ENCODE measurements at regions not wholly inside any gene's neighbourhood (a gene's known extent, or its start where the extent isn't known, plus 50 kb on each side); places are given as distances from the start of the nearest gene placed in this dataset.

DNA sequence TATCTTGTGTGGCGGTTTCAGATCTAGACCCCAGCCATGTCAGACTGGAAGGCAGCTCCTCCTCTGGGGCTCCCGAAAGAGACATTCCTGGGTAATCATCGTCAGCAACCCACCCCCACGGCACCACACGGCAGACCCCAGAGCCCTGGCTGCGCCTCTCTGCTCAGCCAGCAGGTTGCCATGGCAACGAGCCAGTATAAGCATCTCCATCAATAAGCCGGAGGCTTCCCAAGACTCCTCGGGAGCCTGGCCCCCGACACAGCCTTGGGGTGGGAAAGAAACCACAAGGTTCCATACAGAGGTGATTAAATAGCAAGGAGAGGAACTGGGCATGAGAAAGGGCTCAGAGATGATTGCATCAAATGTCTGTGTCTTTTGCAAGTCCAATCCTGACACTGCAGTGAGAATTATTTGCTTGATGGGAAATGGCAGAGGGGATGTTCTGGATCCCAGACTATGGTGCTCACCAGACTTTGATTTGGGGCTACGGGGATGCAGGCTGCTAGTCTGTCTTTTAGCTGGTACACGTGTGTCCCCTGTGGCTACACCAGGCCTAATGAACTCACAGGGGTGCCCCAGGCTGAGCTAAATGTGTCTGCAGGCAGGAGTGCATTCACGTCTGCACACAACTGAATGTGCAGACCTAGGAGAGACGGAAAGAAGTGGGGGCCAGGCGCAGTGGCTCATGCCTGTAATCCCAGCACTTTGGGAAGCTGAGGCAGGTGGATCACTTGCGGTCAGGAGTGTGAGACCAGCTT is 320.5 kb upstream of the TNRC6C start:
- H4K8ac ChIP-seq (ENCODE audit: extremely low read depth, insufficient read depth, low read length): no peak overlapping the region
- peaks cover 0 to 2% (median 0%) of the 10 kb centered on the region in 4 experiments; a peak in 3 of 7 replicates for H3K27me3 ChIP-seq (replicated peaks in 1 of 4; ENCODE audit: control insufficient read depth in 3 of 4, extremely low read depth in 1 of 4, insufficient read depth in 3 of 4, low read length in 3 of 4)
- H2BK12ac ChIP-seq (ENCODE audit: low read depth, low read length): no peak overlapping the region
- H3K36me3 ChIP-seq (ENCODE audit: control insufficient read depth in 2 of 4, insufficient read depth in 4 of 4, low read length in 3 of 4): no peaks in the 10 kb centered on the region
- WGBS, 2 experiments (ENCODE audit: extremely low coverage in 1 of 2, insufficient coverage in 1 of 2, insufficient read length in 1 of 2, insufficient replicate concordance in 2 of 2, low coverage in 1 of 2, low lambda C conversion rate in 2 of 2, missing lambda C conversion rate in 1 of 2): 83% methylated on average over 15 of the region's 16 CpGs; no CpG with 5 or more reads in 1 of the 2 experiments
- no peaks in the 10 kb centered on the region for H4K20me1 ChIP-seq (replicated peaks in 1 of 2; ENCODE audit: control insufficient read depth in 1 of 2, insufficient read depth in 2 of 2, low read length in 2 of 2)
- H3K4ac ChIP-seq (replicated peaks; ENCODE audit: insufficient read length, low read depth, low read length): no peak overlapping the region
- H3K9me3 ChIP-seq (ENCODE audit: insufficient read depth in 2 of 2, low read depth in 1 of 2, low read length in 1 of 2): no peaks in the 10 kb centered on the region
- no peak overlapping the region for H2BK5ac ChIP-seq (ENCODE audit: low read depth, low read length)
- no peaks in the 10 kb centered on the region for H3K79me2 ChIP-seq (ENCODE audit: control insufficient read depth in 1 of 2, insufficient read depth in 2 of 2, low read length in 2 of 2)
- no peak overlapping the region for H3K4me3 ChIP-seq (ENCODE audit: extremely low read depth in 1 of 4, insufficient read depth in 2 of 4, low read depth in 3 of 4, low read length in 4 of 4)
- no peak overlapping the region for H3K56ac ChIP-seq (replicated peaks; ENCODE audit: insufficient read length, low read depth, low read length)
- FAIRE-seq: no peak
- no peaks in the 10 kb centered on the region for H3K79me1 ChIP-seq (ENCODE audit: low read depth, low read length)
- H3K4me1 ChIP-seq (replicated peaks in 1 of 4; ENCODE audit: control insufficient read depth in 3 of 4, insufficient read depth in 4 of 4, low read length in 3 of 4): peaks cover 0 to 8% (median 3%) of the 10 kb centered on the region in 4 experiments; a peak in 5 of 7 replicates
- no peaks in the 10 kb centered on the region for H3K23me2 ChIP-seq (ENCODE audit: low read depth, low read length)
- no peak overlapping the region for H3K27ac ChIP-seq (ENCODE audit: low read depth, low read length)
- ChIA-PET POLR2A (ENCODE audit: partially characterized antibody) (interaction anchor here (1.1 kb wide), 1 partner anchor 320 kb away, joined by 3 read pairs; the partner anchor contains the start of gene TNRC6C), CTCF (ENCODE audit: partially characterized antibody) (interaction anchor here (0.7 kb wide), 1 partner anchor 11 kb away, joined by 3 read pairs; no protein-coding TSS in a partner anchor)
- H2AFZ ChIP-seq (ENCODE audit: low read length): no peak overlapping the region
- H2BK15ac ChIP-seq (ENCODE audit: low read length): no peak overlapping the region
- no peak overlapping the region for H4K5ac ChIP-seq (ENCODE audit: insufficient read length, low read depth, low read length)
- H2BK20ac ChIP-seq (ENCODE audit: low read length): no peak overlapping the region
- no peak overlapping the region for H4K91ac ChIP-seq (replicated peaks; ENCODE audit: insufficient read length, low read length)
- no peak overlapping the region for H3K14ac ChIP-seq (ENCODE audit: insufficient read length)
- H2AK5ac ChIP-seq (ENCODE audit: low read depth, low read length): no peak overlapping the region
- H3K18ac ChIP-seq (ENCODE audit: extremely low read depth, low read length): no peak overlapping the region
- H3K23ac ChIP-seq (ENCODE audit: insufficient read length): no peak overlapping the region
- H3K4me2 ChIP-seq (ENCODE audit: insufficient read depth in 1 of 2, low read depth in 2 of 2, low read length in 2 of 2): no peak overlapping the region; a peak in 1 of 4 replicates
- H2BK120ac ChIP-seq (replicated peaks; ENCODE audit: low read depth, low read length): no peak overlapping the region
- no peak overlapping the region for H3K9ac ChIP-seq (replicated peaks in 1 of 4; ENCODE audit: extremely low read depth in 1 of 4, low read depth in 3 of 4, low read length in 3 of 4)
- no peak for DNase-seq (ENCODE audit: low read depth in 1 of 2, low spot score in 2 of 2)
- no peak for TF ChIP-seq HDAC2 (IDR thresholded peaks at IDR 0.05; ENCODE audit: borderline replicate concordance in 1 of 2, low read depth in 2 of 2, low read length in 2 of 2)
- TF ChIP-seq CREB1 (IDR thresholded peaks at IDR 0.05): no peak
- no peak for TF ChIP-seq SIN3A (conservative IDR thresholded peaks at IDR 0.05 in 1 of 2, IDR thresholded peaks at IDR 0.05 in 1 of 2; ENCODE audit: low read depth in 1 of 2, low read length in 2 of 2)
- no peak for TF ChIP-seq POLR2AphosphoS5 (IDR thresholded peaks at IDR 0.05; ENCODE audit: low read depth, low read length)
- no peak for TF ChIP-seq CBX8 (IDR thresholded peaks at IDR 0.05; ENCODE audit: borderline replicate concordance, low read depth, low read length)
- no peak for TF ChIP-seq CTBP2 (IDR thresholded peaks at IDR 0.05; ENCODE audit: borderline replicate concordance, insufficient read depth, insufficient read length, low read length)
- TF ChIP-seq GABPA (IDR thresholded peaks at IDR 0.05; ENCODE audit: borderline replicate concordance, insufficient read depth, low read length): no peak
- no peak for TF ChIP-seq POU5F1 (IDR thresholded peaks at IDR 0.05; ENCODE audit: low read depth, low read length)
- TF ChIP-seq POLR2A (IDR thresholded peaks at IDR 0.05; ENCODE audit: control extremely low read depth in 1 of 2, low read depth in 2 of 2, low read length in 2 of 2): no peak
- no peak for TF ChIP-seq TAF7 (optimal IDR thresholded peaks at IDR 0.05; ENCODE audit: borderline replicate concordance, low read depth, low read length)
- TF ChIP-seq RNF2 (IDR thresholded peaks at IDR 0.05; ENCODE audit: borderline replicate concordance, low read depth, low read length, missing control alignments, poor library complexity, severe bottlenecking): no peak
